HCT116 (cell line): ENCODE measurements at regions not wholly inside any gene's neighbourhood (a gene's known extent, or its start where the extent isn't known, plus 50 kb on each side); places are given as distances from the start of the nearest gene placed in this dataset.

Source experiments
- ATAC-seq: fragments of 200-7000 bp; cut with Tn5 transposase; 2 replicates; pipeline ENCODE4 v1.9.1; 2020; ENCODE audit warnings: mild to moderate bottlenecking, moderate library complexity
- BruUV-seq: library from RNA; stranded (reverse); fragments of 400-500 nt; replicated peaks from 2 replicates; lab custom pipeline; 2021; lab: Mats Ljungman, UMichigan
- CTCF ChIA-PET: fragments of 300-600 bp; sonication (Branson Sonifier 250); formaldehyde crosslinking; loops from one replicate; lab custom pipeline; 2021; ENCODE audit warnings: antibody characterized with exemption; lab: Charles Lee
- POLR2A ChIA-PET: fragments of 300-600, 350-600 bp; sonication (Branson Sonifier 250); formaldehyde crosslinking; loops from one replicate; lab custom pipeline; 2021; ENCODE audit warnings: antibody characterized with exemption; lab: Charles Lee
- RAD21 ChIA-PET, 2 experiments: fragments of 300-600 bp; sonication (Branson Sonifier 250); formaldehyde crosslinking; loops; one replicate each; lab custom pipeline; 2023; ENCODE audit warnings: low total read pairs in 2 of 2; ENCODE audit not compliant: uncharacterized antibody in 2 of 2, unreplicated experiment in 2 of 2, low non-redundant PET in 1 of 2; lab: Charles Lee
- DNase-seq: peaks from one replicate; pipeline ENCODE4 v3.0.0-alpha.2; 2010; ENCODE audit warnings: low read depth, low spot score
- H2AFZ ChIP-seq: fragments of 200-600 bp; shearing (Covaris generic), sonication (generic); 2 replicates; pipeline ENCODE4 v1.6.1; 2017; ENCODE audit warnings: low read depth, mixed run types, mixed read lengths, antibody characterized with exemption, low read length; ENCODE audit not compliant: poor library complexity, severe bottlenecking
- H3K27ac ChIP-seq: 2 replicates; pipeline ENCODE4 v1.5.1; 2012; ENCODE audit warnings: low read depth, low read length
- H3K27me3 ChIP-seq: fragments of 200-600 bp; sonication (generic); 2 replicates; pipeline ENCODE4 v1.6.1; 2016; ENCODE audit warnings: mixed run types, low read length, mixed read lengths; ENCODE audit not compliant: insufficient read depth
- H3K36me3 ChIP-seq, 2 experiments: fragments of 200-500 bp in 1 of 2; fragments of 200-600 bp in 1 of 2; sonication (Bioruptor generic) in 1 of 2; sonication (generic) in 1 of 2; 2 replicates each; pipeline versions ENCODE4 v1.5.1 to v1.6.1; 2014 to 2016; ENCODE audit warnings: low read length in 2 of 2, inconsistent platforms in 1 of 2, mixed read lengths in 1 of 2, mixed run types in 1 of 2; ENCODE audit not compliant: insufficient read depth in 2 of 2, control insufficient read depth in 1 of 2
- H3K4me1 ChIP-seq, 2 experiments: fragments of 200-600 bp in 1 of 2; sonication (generic) in 1 of 2; 2 replicates each; pipeline versions ENCODE4 v1.5.1 to v1.6.1; 2012 to 2017; ENCODE audit warnings: low read length in 2 of 2, inconsistent platforms in 1 of 2, mild to moderate bottlenecking in 1 of 2, mixed read lengths in 1 of 2, mixed run types in 1 of 2, moderate library complexity in 1 of 2; ENCODE audit not compliant: insufficient read depth in 2 of 2, control insufficient read depth in 1 of 2
- H3K4me2 ChIP-seq: fragments of 200-600 bp; sonication (generic); 2 replicates; pipeline ENCODE4 v1.6.1; 2017; ENCODE audit warnings: mixed run types, low read length, mixed read lengths
- H3K4me3 ChIP-seq, 2 experiments: fragments of 200-600 bp in 1 of 2; sonication (generic) in 1 of 2; replicated peaks in 1 of 2; 2 replicates each; pipeline ENCODE4 v1.5.1; 2011 to 2016; ENCODE audit warnings: low read length in 2 of 2, control low read depth in 1 of 2, low read depth in 1 of 2, mild to moderate bottlenecking in 1 of 2, mixed read lengths in 1 of 2, mixed run types in 1 of 2
- H3K79me2 ChIP-seq: fragments of 200-600 bp; sonication (generic); 2 replicates; pipeline ENCODE4 v1.6.1; 2017; ENCODE audit warnings: mild to moderate bottlenecking, mixed run types, low read length, moderate library complexity, mixed read lengths; ENCODE audit not compliant: insufficient read depth
- H3K9ac ChIP-seq: fragments of 200-600 bp; sonication (generic); 2 replicates; pipeline ENCODE4 v1.6.1; 2016; ENCODE audit warnings: low read length, mixed read lengths
- H3K9me2 ChIP-seq: fragments of 200-600 bp; sonication (generic), shearing (Covaris generic); 2 replicates; pipeline ENCODE4 v1.6.1; 2017; ENCODE audit warnings: mixed run types, mild to moderate bottlenecking, moderate library complexity; ENCODE audit not compliant: insufficient read depth
- H3K9me3 ChIP-seq, 2 experiments: fragments of 200-500 bp in 1 of 2; fragments of 200-600 bp in 1 of 2; sonication (Bioruptor generic) in 1 of 2; sonication (generic) in 1 of 2; 2 replicates each; pipeline ENCODE4 v1.6.1; 2014 to 2017; ENCODE audit warnings: low read length in 2 of 2, mixed read lengths in 2 of 2, inconsistent platforms in 1 of 2, low read depth in 1 of 2, mild to moderate bottlenecking in 1 of 2, mixed run types in 1 of 2, moderate library complexity in 1 of 2; ENCODE audit not compliant: control insufficient read depth in 1 of 2, insufficient read depth in 1 of 2
- H4K20me1 ChIP-seq: fragments of 200-600 bp; sonication (generic), shearing (Covaris generic); 2 replicates; pipeline ENCODE4 v1.6.1; 2017; ENCODE audit warnings: mixed run types, mild to moderate bottlenecking, moderate library complexity; ENCODE audit not compliant: insufficient read depth
- CBX3 ChIP-seq: IDR thresholded peaks from 2 replicates; pipeline ENCODE4 v1.6.1; 2012; ENCODE audit warnings: low read depth
- CEBPB ChIP-seq: IDR thresholded peaks from 2 replicates; pipeline ENCODE4 v1.6.1; 2012; ENCODE audit warnings: low read depth
- EGR1 ChIP-seq: IDR thresholded peaks from 2 replicates; pipeline ENCODE4 v1.6.1; 2012; ENCODE audit warnings: low read depth
- ELF1 ChIP-seq: IDR thresholded peaks from 2 replicates; pipeline ENCODE4 v1.6.1; 2012; ENCODE audit warnings: low read depth, borderline replicate concordance
- EZH2 ChIP-seq: fragments of 200-600 bp; sonication (generic); IDR thresholded peaks from 2 replicates; pipeline ENCODE4 v1.6.1; 2017; ENCODE audit warnings: antibody characterized with exemption, mixed run types
- EZH2phosphoT487 ChIP-seq: fragments of 200-600 bp; IDR thresholded peaks from 2 replicates; pipeline ENCODE4 v1.6.1; 2018; ENCODE audit warnings: antibody characterized with exemption, borderline replicate concordance
- JUND ChIP-seq: IDR thresholded peaks from 2 replicates; pipeline ENCODE4 v1.6.1; 2012
- POLR2AphosphoS5 ChIP-seq: IDR thresholded peaks from 2 replicates; pipeline ENCODE4 v1.6.1; 2011; ENCODE audit warnings: mild to moderate bottlenecking, low read depth, low read length, moderate library complexity
- RAD21 ChIP-seq: IDR thresholded peaks from 2 replicates; pipeline ENCODE4 v1.6.1; 2012; ENCODE audit warnings: low read depth, mild to moderate bottlenecking
- SIN3A ChIP-seq: IDR thresholded peaks from 2 replicates; pipeline ENCODE4 v1.6.1; 2012; ENCODE audit warnings: low read depth
- SP1 ChIP-seq: IDR thresholded peaks from 2 replicates; pipeline ENCODE4 v1.6.1; 2012; ENCODE audit warnings: low read depth
- SRF ChIP-seq: IDR thresholded peaks from 2 replicates; pipeline ENCODE4 v1.6.1; 2012; ENCODE audit warnings: low read depth
- YY1 ChIP-seq: IDR thresholded peaks from 2 replicates; pipeline ENCODE4 v1.6.1; 2011; ENCODE audit warnings: low read length, low read depth, moderate library complexity, mild to moderate bottlenecking; ENCODE audit not compliant: insufficient replicate concordance; ENCODE audit errors: extremely low read depth
- intact Hi-C: fragments of 100-400 bp; cut with micrococcal nuclease; formaldehyde crosslinking; loops from 2 replicates; pipeline ENCODE4 v1.10.0; 2022
- TF ChIP-seq, protein P1 (sequence below), 3 experiments: fragments of 200-600 bp in 1 of 3; sonication (generic) in 1 of 3; IDR thresholded peaks in 2 of 3; conservative IDR thresholded peaks in 1 of 3; 2 replicates each; pipeline ENCODE4 v1.5.1; 2012 to 2017; ENCODE audit warnings: low read depth in 2 of 3, low read length in 2 of 3, antibody characterized with exemption in 1 of 3, borderline replicate concordance in 1 of 3, control low read depth in 1 of 3, mild to moderate bottlenecking in 1 of 3, mixed read lengths in 1 of 3, mixed run types in 1 of 3, moderate library complexity in 1 of 3; ENCODE audit not compliant: insufficient read depth in 1 of 3
- TF ChIP-seq, protein P2 (sequence below): IDR thresholded peaks from 2 replicates; pipeline ENCODE4 v1.6.1; 2011; ENCODE audit warnings: mild to moderate bottlenecking, low read length, moderate library complexity; ENCODE audit not compliant: insufficient replicate concordance; ENCODE audit errors: extremely low read depth

DNA sequence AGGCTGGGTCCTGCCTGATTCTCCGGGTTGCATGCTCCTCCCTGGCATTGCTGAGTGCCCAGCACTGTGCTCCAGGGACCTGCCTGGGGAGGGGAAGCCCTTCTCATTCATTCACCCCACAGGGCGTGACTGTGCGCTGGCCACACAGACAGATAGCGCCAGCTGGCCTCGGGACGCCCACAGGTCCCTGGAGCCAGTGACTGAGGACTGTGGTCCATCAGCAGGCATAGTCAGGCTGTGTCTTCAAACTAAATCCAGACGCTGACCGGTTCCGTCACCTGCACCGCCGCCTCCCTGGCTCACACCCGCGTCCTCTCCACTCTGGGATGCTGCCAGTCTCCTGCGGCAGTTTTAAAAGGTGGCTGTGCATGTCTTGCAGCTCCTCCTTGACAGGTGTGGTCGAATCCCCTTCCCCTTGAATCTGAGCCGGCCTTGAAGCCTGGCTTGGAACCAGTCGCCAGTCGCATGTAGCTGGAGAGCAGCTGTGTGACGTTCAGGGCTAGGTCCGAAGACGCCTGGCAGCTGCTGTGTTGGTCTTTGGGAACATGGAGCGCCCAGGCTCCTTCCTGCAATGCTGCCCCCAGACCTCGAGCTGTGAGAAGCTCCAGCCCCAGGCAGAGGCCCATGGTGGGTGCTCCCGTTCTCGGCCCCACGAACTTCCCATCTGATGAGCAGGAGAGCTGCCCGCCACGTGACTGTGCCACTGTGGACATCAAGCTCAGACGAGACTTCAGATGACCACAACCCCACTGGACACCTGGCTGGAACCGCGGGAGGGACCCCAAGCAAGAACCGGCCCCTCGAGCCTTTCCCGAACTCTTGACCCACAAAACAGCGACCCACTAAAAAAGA, 94.1 kb downstream of the ADRA2C start:
- H3K4me1 ChIP-seq = peaks cover 3 to 10% of the 10 kb centered on the region in 2 experiments; a peak in 2 of 4 replicates
- H3K9me2 ChIP-seq = no peaks in the 10 kb centered on the region
- no peak overlapping the region for H3K27ac ChIP-seq
- intact Hi-C loops = no loop called here
- H3K27me3 ChIP-seq = peaks cover 37% of the 10 kb centered on the region
- no peak overlapping the region for H2AFZ ChIP-seq
- no peaks in the 10 kb centered on the region for H3K36me3 ChIP-seq
- H3K9ac ChIP-seq = no peak overlapping the region
- ChIA-PET RAD21 (no interaction called here), POLR2A (no interaction called here), CTCF (no interaction called here)
- DNase-seq (no peak), ATAC-seq (no peak)
- no peak overlapping the region for H3K4me2 ChIP-seq
- no TSS peak for BruUV-seq
- TF ChIP-seq, protein P1, sequence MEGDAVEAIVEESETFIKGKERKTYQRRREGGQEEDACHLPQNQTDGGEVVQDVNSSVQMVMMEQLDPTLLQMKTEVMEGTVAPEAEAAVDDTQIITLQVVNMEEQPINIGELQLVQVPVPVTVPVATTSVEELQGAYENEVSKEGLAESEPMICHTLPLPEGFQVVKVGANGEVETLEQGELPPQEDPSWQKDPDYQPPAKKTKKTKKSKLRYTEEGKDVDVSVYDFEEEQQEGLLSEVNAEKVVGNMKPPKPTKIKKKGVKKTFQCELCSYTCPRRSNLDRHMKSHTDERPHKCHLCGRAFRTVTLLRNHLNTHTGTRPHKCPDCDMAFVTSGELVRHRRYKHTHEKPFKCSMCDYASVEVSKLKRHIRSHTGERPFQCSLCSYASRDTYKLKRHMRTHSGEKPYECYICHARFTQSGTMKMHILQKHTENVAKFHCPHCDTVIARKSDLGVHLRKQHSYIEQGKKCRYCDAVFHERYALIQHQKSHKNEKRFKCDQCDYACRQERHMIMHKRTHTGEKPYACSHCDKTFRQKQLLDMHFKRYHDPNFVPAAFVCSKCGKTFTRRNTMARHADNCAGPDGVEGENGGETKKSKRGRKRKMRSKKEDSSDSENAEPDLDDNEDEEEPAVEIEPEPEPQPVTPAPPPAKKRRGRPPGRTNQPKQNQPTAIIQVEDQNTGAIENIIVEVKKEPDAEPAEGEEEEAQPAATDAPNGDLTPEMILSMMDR (IDR thresholded peaks at IDR 0.05 in 2 of 3, conservative IDR thresholded peaks at IDR 0.05 in 1 of 3; ENCODE audit: borderline replicate concordance in 1 of 3, insufficient read depth in 1 of 3, low read depth in 2 of 3, low read length in 2 of 3) = no peak
- TF ChIP-seq, protein P2, sequence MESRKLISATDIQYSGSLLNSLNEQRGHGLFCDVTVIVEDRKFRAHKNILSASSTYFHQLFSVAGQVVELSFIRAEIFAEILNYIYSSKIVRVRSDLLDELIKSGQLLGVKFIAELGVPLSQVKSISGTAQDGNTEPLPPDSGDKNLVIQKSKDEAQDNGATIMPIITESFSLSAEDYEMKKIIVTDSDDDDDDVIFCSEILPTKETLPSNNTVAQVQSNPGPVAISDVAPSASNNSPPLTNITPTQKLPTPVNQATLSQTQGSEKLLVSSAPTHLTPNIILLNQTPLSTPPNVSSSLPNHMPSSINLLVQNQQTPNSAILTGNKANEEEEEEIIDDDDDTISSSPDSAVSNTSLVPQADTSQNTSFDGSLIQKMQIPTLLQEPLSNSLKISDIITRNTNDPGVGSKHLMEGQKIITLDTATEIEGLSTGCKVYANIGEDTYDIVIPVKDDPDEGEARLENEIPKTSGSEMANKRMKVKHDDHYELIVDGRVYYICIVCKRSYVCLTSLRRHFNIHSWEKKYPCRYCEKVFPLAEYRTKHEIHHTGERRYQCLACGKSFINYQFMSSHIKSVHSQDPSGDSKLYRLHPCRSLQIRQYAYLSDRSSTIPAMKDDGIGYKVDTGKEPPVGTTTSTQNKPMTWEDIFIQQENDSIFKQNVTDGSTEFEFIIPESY = no peak
- TF ChIP-seq EGR1 = no peak
- no peak for TF ChIP-seq CEBPB
- TF ChIP-seq SIN3A = no peak
- TF ChIP-seq SP1 = no peak
- no peak for TF ChIP-seq YY1
- TF ChIP-seq EZH2 = no peak
- no peak for TF ChIP-seq EZH2phosphoT487
- TF ChIP-seq ELF1 = no peak
- TF ChIP-seq CBX3 = no peak
- TF ChIP-seq SRF = no peak
- TF ChIP-seq POLR2AphosphoS5 = no peak
- TF ChIP-seq RAD21 = no peak
- no peak for TF ChIP-seq JUND
- H3K79me2 ChIP-seq = no peaks in the 10 kb centered on the region
- H3K9me3 ChIP-seq = no peaks in the 10 kb centered on the region
- no peak overlapping the region for H3K4me3 ChIP-seq
- H4K20me1 ChIP-seq = no peaks in the 10 kb centered on the region
